Activated CD4-positive, alpha-beta memory T cell treated with anti-CD3 and anti-CD28 coated beads for 36 hours (primary cell): ENCODE measurements at regions not wholly inside any gene's neighbourhood (a gene's known extent, or its start where the extent isn't known, plus 50 kb on each side); places are given as distances from the start of the nearest gene placed in this dataset.

Experiments used
- CTCF ChIA-PET: fragments of 350-600 bp; sonication (Branson Sonifier 250); formaldehyde crosslinking; loops from one replicate; lab custom pipeline; 2021; ENCODE audit warnings: antibody characterized with exemption, inconsistent platforms; lab: Charles Lee
- POLR2A ChIA-PET: fragments of 350-600 bp; sonication (Branson Sonifier 250); formaldehyde crosslinking; loops from one replicate; lab custom pipeline; 2021; ENCODE audit warnings: antibody characterized with exemption; lab: Charles Lee
- DNase-seq: peaks from one replicate; pipeline ENCODE4 v3.0.0-alpha.2; 2020
- H3K27ac Mint-ChIP-seq: one replicate; pipeline ENCODE4 v1.8.0; 2021; ENCODE audit warnings: mixed read lengths
- H3K27me3 Mint-ChIP-seq: one replicate; pipeline ENCODE4 v1.8.0; 2021; ENCODE audit warnings: mixed read lengths
- H3K36me3 Mint-ChIP-seq: one replicate; pipeline ENCODE4 v1.8.0; 2021; ENCODE audit warnings: mixed read lengths
- H3K4me1 Mint-ChIP-seq: one replicate; pipeline ENCODE4 v1.8.0; 2021; ENCODE audit warnings: low read depth, mixed read lengths
- H3K4me3 Mint-ChIP-seq: one replicate; pipeline ENCODE4 v1.8.0; 2021; ENCODE audit warnings: mild to moderate bottlenecking, mixed read lengths
- H3K9me3 Mint-ChIP-seq: one replicate; pipeline ENCODE4 v1.8.0; 2021; ENCODE audit warnings: mixed read lengths
- intact Hi-C: fragments of 100-400 bp; cut with micrococcal nuclease; formaldehyde crosslinking; loops from one replicate; pipeline ENCODE4 v1.15.1; 2023

DNA sequence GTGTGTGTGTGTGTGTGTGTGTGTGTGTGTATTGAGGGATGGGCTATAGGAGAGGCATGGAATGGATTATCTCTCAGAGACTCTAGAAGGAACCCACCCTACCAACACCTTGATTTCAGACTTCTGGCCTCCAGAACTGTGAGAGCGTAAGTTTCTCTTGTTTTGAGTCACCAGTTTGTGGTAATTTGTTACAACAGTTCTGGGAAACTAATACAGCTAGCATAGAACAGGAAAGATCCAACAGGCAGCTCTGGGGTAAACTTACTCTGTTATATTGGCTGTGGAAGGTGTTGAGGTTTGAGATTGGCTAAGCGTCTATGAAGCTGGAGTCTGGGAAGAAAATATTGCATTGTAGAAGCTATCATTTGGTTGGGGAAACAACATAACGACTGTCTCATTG, 334.3 kb downstream of the AACS start:
- no peaks in the 10 kb centered on the region for H3K9me3 Mint-ChIP-seq
- POLR2A ChIA-PET, result no interaction called here
- CTCF ChIA-PET, result interaction anchor here (1.2 kb wide), 1 partner anchor 216 kb away, joined by 3 read pairs; no protein-coding TSS in a partner anchor
- no peaks in the 10 kb centered on the region for H3K27me3 Mint-ChIP-seq
- H3K4me3 Mint-ChIP-seq, result no peak overlapping the region
- no peaks in the 10 kb centered on the region for H3K36me3 Mint-ChIP-seq
- intact Hi-C loops, result no loop called here
- no peak overlapping the region for H3K27ac Mint-ChIP-seq
- DNase-seq, result no peak
- peaks cover 2% of the 10 kb centered on the region for H3K4me1 Mint-ChIP-seq

GRCh38 chr12:125402874-125403789, 337.9 kb downstream of the AACS start:
- ChIA-PET POLR2A (no interaction called here), CTCF (interaction anchor here (0.6 to 2.6 kb wide), 8 partner anchors 70 to 1805 kb away, joined by 3 to 33 read pairs (median 5); no protein-coding TSS in a partner anchor)
- Mint-ChIP-seq H3K9me3 (no peaks in the 10 kb centered on the region), H3K27ac (no peak overlapping the region), H3K4me1 (peaks cover 2% of the 10 kb centered on the region), H3K36me3 (no peaks in the 10 kb centered on the region), H3K27me3 (no peaks in the 10 kb centered on the region), H3K4me3 (no peak overlapping the region)
- intact Hi-C loops, result loop anchor here (1.0 to 5.0 kb wide), 3 partner anchors 71 to 220 kb away; no protein-coding TSS in a partner anchor
- DNase-seq, result no peak

- H3K27me3 Mint-ChIP-seq, result no peaks in the 10 kb centered on the region
- ChIA-PET POLR2A (no interaction called here), CTCF (interaction anchor here (0.7 to 2.6 kb wide), 3 partner anchors 48 to 220 kb away, joined by 3 to 33 read pairs (median 9); no protein-coding TSS in a partner anchor)
- H3K9me3 Mint-ChIP-seq, result no peaks in the 10 kb centered on the region
- no peak for DNase-seq
- H3K4me1 Mint-ChIP-seq, result peaks cover 2% of the 10 kb centered on the region
- intact Hi-C loops, result loop anchor here (1.0 to 5.0 kb wide), 3 partner anchors 72 to 221 kb away; no protein-coding TSS in a partner anchor
- H3K27ac Mint-ChIP-seq, result no peak overlapping the region
- no peak overlapping the region for H3K4me3 Mint-ChIP-seq
- H3K36me3 Mint-ChIP-seq, result no peaks in the 10 kb centered on the region
These were observed 338.6 kb downstream of the AACS start for GRCh38 chr12:125403843-125404242.

DNA sequence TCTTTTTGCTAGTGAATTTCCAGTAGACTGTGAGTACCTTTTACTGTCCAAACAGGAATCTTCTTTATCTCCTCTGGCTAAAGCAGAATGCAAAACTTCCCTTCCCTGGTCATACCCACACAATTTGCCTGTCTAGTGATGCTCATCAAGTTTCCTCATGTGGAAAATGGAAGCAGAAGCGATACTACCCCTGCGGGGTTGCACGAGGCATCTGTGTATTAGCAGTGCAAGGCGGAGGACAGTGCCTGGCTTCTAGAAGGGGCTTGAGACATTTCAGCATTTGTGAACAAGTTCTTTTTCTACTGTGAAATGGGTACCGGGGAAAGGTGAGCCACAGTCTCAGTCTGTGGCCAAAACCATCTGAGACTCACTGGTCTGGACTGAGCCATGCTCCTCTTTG, 340.9 kb downstream of the AACS start:
- no peaks in the 10 kb centered on the region for H3K9me3 Mint-ChIP-seq
- CTCF ChIA-PET, result no interaction called here
- no peaks in the 10 kb centered on the region for H3K4me1 Mint-ChIP-seq

DNA sequence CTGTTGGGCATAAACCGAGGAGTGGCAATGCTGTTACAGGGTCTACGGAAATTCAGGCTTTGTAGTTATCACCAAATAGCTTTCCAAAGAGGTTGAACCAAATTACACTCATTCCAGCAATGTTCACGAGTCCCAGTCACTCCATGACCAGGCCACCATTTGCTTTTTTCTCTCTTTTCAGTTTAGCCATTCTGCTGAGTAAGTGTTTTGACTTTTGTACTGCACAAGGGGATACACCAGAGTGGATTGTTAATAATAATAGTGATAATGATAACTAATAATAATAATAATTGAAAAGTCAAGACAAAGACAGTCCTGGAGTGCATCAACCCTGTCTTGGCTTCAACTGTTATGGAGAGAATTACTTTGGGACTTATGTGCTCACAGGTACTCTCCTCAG, 343.5 kb downstream of the AACS start:
- DNase-seq, result no peak
- H3K9me3 Mint-ChIP-seq, result peaks cover 2% of the 10 kb centered on the region
- H3K27me3 Mint-ChIP-seq, result no peaks in the 10 kb centered on the region
- no peaks in the 10 kb centered on the region for H3K4me1 Mint-ChIP-seq
- no peak overlapping the region for H3K27ac Mint-ChIP-seq
- ChIA-PET POLR2A (no interaction called here), CTCF (no interaction called here)
- intact Hi-C loops, result no loop called here
- H3K36me3 Mint-ChIP-seq, result no peaks in the 10 kb centered on the region
- H3K4me3 Mint-ChIP-seq, result no peak overlapping the region

More for the DNA sequence above, 340.9 kb downstream of the AACS start:
- Mint-ChIP-seq H3K36me3 (no peaks in the 10 kb centered on the region), H3K27ac (no peak overlapping the region), H3K27me3 (no peaks in the 10 kb centered on the region), H3K4me3 (no peak overlapping the region)
- intact Hi-C loops, result no loop called here
- POLR2A ChIA-PET, result no interaction called here
- no peak for DNase-seq

DNA sequence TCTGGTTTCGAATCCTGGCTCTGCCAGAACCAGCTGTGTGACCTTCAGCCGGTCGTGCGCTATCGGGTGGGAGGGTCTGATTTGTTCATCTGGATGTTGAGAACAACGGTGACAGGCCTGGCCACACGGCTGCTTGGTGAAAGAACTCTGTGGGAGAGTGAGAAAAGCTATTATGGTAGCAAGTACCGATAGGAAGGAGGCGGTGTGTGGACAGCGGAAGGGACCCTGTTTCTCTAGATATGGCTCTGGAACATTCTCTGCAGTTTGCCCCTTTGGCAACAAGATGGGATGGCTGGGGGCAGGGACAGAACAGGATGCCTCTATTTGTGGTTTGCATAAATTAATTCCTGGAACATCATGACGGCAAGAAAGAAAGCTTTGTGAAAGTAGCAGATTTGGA, 347.3 kb downstream of the AACS start:
- Mint-ChIP-seq H3K27ac (no peak overlapping the region), H3K27me3 (no peaks in the 10 kb centered on the region)
- POLR2A ChIA-PET, result no interaction called here

GRCh38 chr12:125417446-125417845, 352.2 kb downstream of the AACS start:
- ChIA-PET POLR2A (no interaction called here), CTCF (no interaction called here)
- H3K4me3 Mint-ChIP-seq, result no peak overlapping the region
- no peaks in the 10 kb centered on the region for H3K4me1 Mint-ChIP-seq
- H3K36me3 Mint-ChIP-seq, result no peaks in the 10 kb centered on the region
- no peak overlapping the region for H3K27ac Mint-ChIP-seq
- intact Hi-C loops, result no loop called here
- DNase-seq, result no peak
- H3K9me3 Mint-ChIP-seq, result peaks cover 34% of the 10 kb centered on the region
- no peaks in the 10 kb centered on the region for H3K27me3 Mint-ChIP-seq

More for the DNA sequence above, 347.3 kb downstream of the AACS start:
- CTCF ChIA-PET, result no interaction called here
- H3K4me1 Mint-ChIP-seq, result no peaks in the 10 kb centered on the region
- peaks cover 2% of the 10 kb centered on the region for H3K9me3 Mint-ChIP-seq
- no peaks in the 10 kb centered on the region for H3K36me3 Mint-ChIP-seq
- no peak for DNase-seq
- intact Hi-C loops, result no loop called here
- no peak overlapping the region for H3K4me3 Mint-ChIP-seq

- POLR2A ChIA-PET, result no interaction called here
- no peak for DNase-seq
- CTCF ChIA-PET, result no interaction called here
- Mint-ChIP-seq H3K9me3 (peaks cover 32% of the 10 kb centered on the region), H3K27ac (no peak overlapping the region), H3K4me1 (no peaks in the 10 kb centered on the region), H3K27me3 (no peaks in the 10 kb centered on the region), H3K36me3 (no peaks in the 10 kb centered on the region), H3K4me3 (no peak overlapping the region)
- intact Hi-C loops, result no loop called here
These were observed 353.8 kb downstream of the AACS start for GRCh38 chr12:125418902-125419564.

GRCh38 chr12:125424909-125425308, 359.7 kb downstream of the AACS start:
- no peaks in the 10 kb centered on the region for H3K27me3 Mint-ChIP-seq

GRCh38 chr12:125431516-125431915, 366.3 kb downstream of the AACS start:
- no peak overlapping the region for H3K27ac Mint-ChIP-seq
- H3K9me3 Mint-ChIP-seq, result peaks cover 2% of the 10 kb centered on the region
- no peaks in the 10 kb centered on the region for H3K4me1 Mint-ChIP-seq
- no peak for DNase-seq
- CTCF ChIA-PET, result no interaction called here
- no peak overlapping the region for H3K4me3 Mint-ChIP-seq
- intact Hi-C loops, result no loop called here
- no peaks in the 10 kb centered on the region for H3K27me3 Mint-ChIP-seq
- POLR2A ChIA-PET, result no interaction called here
- no peaks in the 10 kb centered on the region for H3K36me3 Mint-ChIP-seq

More at GRCh38 chr12:125424909-125425308, 359.7 kb downstream of the AACS start:
- Mint-ChIP-seq H3K4me3 (no peak overlapping the region), H3K9me3 (peaks cover 22% of the 10 kb centered on the region), H3K27ac (no peak overlapping the region), H3K4me1 (no peaks in the 10 kb centered on the region), H3K36me3 (no peaks in the 10 kb centered on the region)
- POLR2A ChIA-PET, result interaction anchor here (0.6 kb wide), 1 partner anchor 751 kb away, joined by 3 read pairs; no protein-coding TSS in a partner anchor
- intact Hi-C loops, result no loop called here
- no peak for DNase-seq
- CTCF ChIA-PET, result no interaction called here

DNA sequence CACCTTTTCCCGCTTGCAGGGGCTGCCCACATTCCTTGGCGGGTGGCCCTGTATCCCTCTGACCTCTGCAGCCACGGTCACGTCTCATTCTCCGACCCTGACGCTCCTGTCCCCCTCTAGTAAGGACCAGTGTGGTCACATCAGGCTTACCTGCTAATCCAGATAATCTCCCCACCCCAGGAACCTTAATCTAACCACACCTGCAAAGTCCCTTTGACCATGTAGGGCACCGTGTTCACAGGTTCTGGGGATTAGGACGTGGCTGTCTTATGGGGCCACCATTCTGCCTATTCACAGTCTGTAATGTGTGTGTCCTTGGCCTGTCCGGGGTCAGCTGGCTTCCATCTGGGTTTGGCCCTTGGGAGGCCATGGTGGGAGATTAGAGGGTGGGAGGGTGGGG, 368.9 kb downstream of the AACS start:
- no peak for DNase-seq
- no peak overlapping the region for H3K27ac Mint-ChIP-seq

DNA sequence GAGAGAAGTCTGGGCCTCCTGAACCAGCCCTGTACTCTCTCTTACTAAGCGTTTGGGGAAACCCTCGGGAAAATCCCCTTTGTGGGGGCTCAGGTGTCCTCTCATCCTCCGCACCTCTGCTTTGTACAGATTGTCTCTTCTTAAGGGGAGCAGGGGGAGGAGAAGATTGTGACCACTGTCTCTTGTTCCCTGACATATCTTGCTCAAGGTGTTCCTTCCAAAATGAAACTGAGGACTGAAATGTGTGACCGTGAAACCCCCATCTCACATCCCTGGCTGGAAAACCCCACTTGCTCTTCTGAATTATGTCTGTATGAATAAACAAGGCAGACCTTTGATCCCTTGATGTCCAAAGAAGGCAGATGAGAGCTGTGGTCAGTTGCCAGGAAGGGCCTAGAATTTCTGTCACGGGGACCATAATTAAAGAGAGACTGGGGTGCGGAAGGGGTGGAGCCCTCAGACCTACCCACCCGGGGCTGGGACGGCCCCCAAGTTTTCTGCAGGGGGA, 369.8 kb downstream of the AACS start:
- ChIA-PET POLR2A (no interaction called here), CTCF (no interaction called here)
- Mint-ChIP-seq H3K4me1 (no peaks in the 10 kb centered on the region), H3K27me3 (no peaks in the 10 kb centered on the region), H3K4me3 (no peak overlapping the region), H3K27ac (no peak overlapping the region), H3K9me3 (peaks cover 2% of the 10 kb centered on the region), H3K36me3 (no peaks in the 10 kb centered on the region)
- DNase-seq, result no peak
- intact Hi-C loops, result no loop called here

More for the DNA sequence above, 368.9 kb downstream of the AACS start:
- H3K9me3 Mint-ChIP-seq, result peaks cover 2% of the 10 kb centered on the region
- CTCF ChIA-PET, result no interaction called here
- no peak overlapping the region for H3K4me3 Mint-ChIP-seq
- POLR2A ChIA-PET, result no interaction called here
- H3K27me3 Mint-ChIP-seq, result no peaks in the 10 kb centered on the region
- H3K36me3 Mint-ChIP-seq, result no peaks in the 10 kb centered on the region
- intact Hi-C loops, result no loop called here
- no peaks in the 10 kb centered on the region for H3K4me1 Mint-ChIP-seq
